HCT116 (cell line): ENCODE measurements at regions not wholly inside any gene's neighbourhood (a gene's known extent, or its start where the extent isn't known, plus 50 kb on each side); places are given as distances from the start of the nearest gene placed in this dataset.

Experiments used
- ATAC-seq: fragments of 200-7000 bp; cut with Tn5 transposase; 2 replicates; pipeline ENCODE4 v1.9.1; 2020; ENCODE audit warnings: mild to moderate bottlenecking, moderate library complexity
- BruUV-seq: library from RNA; stranded (reverse); fragments of 400-500 nt; replicated peaks from 2 replicates; lab custom pipeline; 2021; lab: Mats Ljungman, UMichigan
- CTCF ChIA-PET: fragments of 300-600 bp; sonication (Branson Sonifier 250); formaldehyde crosslinking; loops from one replicate; lab custom pipeline; 2021; ENCODE audit warnings: antibody characterized with exemption; lab: Charles Lee
- POLR2A ChIA-PET: fragments of 300-600, 350-600 bp; sonication (Branson Sonifier 250); formaldehyde crosslinking; loops from one replicate; lab custom pipeline; 2021; ENCODE audit warnings: antibody characterized with exemption; lab: Charles Lee
- RAD21 ChIA-PET, 2 experiments: fragments of 300-600 bp; sonication (Branson Sonifier 250); formaldehyde crosslinking; loops; one replicate each; lab custom pipeline; 2023; ENCODE audit warnings: low total read pairs in 2 of 2; ENCODE audit not compliant: uncharacterized antibody in 2 of 2, unreplicated experiment in 2 of 2, low non-redundant PET in 1 of 2; lab: Charles Lee
- DNase-seq: peaks from one replicate; pipeline ENCODE4 v3.0.0-alpha.2; 2010; ENCODE audit warnings: low read depth, low spot score
- H2AFZ ChIP-seq: fragments of 200-600 bp; shearing (Covaris generic), sonication (generic); 2 replicates; pipeline ENCODE4 v1.6.1; 2017; ENCODE audit warnings: low read depth, mixed run types, mixed read lengths, antibody characterized with exemption, low read length; ENCODE audit not compliant: poor library complexity, severe bottlenecking
- H3K27ac ChIP-seq: 2 replicates; pipeline ENCODE4 v1.5.1; 2012; ENCODE audit warnings: low read depth, low read length
- H3K27me3 ChIP-seq: fragments of 200-600 bp; sonication (generic); 2 replicates; pipeline ENCODE4 v1.6.1; 2016; ENCODE audit warnings: mixed run types, low read length, mixed read lengths; ENCODE audit not compliant: insufficient read depth
- H3K36me3 ChIP-seq, 2 experiments: fragments of 200-500 bp in 1 of 2; fragments of 200-600 bp in 1 of 2; sonication (Bioruptor generic) in 1 of 2; sonication (generic) in 1 of 2; 2 replicates each; pipeline versions ENCODE4 v1.5.1 to v1.6.1; 2014 to 2016; ENCODE audit warnings: low read length in 2 of 2, inconsistent platforms in 1 of 2, mixed read lengths in 1 of 2, mixed run types in 1 of 2; ENCODE audit not compliant: insufficient read depth in 2 of 2, control insufficient read depth in 1 of 2
- H3K4me1 ChIP-seq, 2 experiments: fragments of 200-600 bp in 1 of 2; sonication (generic) in 1 of 2; 2 replicates each; pipeline versions ENCODE4 v1.5.1 to v1.6.1; 2012 to 2017; ENCODE audit warnings: low read length in 2 of 2, inconsistent platforms in 1 of 2, mild to moderate bottlenecking in 1 of 2, mixed read lengths in 1 of 2, mixed run types in 1 of 2, moderate library complexity in 1 of 2; ENCODE audit not compliant: insufficient read depth in 2 of 2, control insufficient read depth in 1 of 2
- H3K4me2 ChIP-seq: fragments of 200-600 bp; sonication (generic); 2 replicates; pipeline ENCODE4 v1.6.1; 2017; ENCODE audit warnings: mixed run types, low read length, mixed read lengths
- H3K4me3 ChIP-seq, 2 experiments: fragments of 200-600 bp in 1 of 2; sonication (generic) in 1 of 2; replicated peaks in 1 of 2; 2 replicates each; pipeline ENCODE4 v1.5.1; 2011 to 2016; ENCODE audit warnings: low read length in 2 of 2, control low read depth in 1 of 2, low read depth in 1 of 2, mild to moderate bottlenecking in 1 of 2, mixed read lengths in 1 of 2, mixed run types in 1 of 2
- H3K79me2 ChIP-seq: fragments of 200-600 bp; sonication (generic); 2 replicates; pipeline ENCODE4 v1.6.1; 2017; ENCODE audit warnings: mild to moderate bottlenecking, mixed run types, low read length, moderate library complexity, mixed read lengths; ENCODE audit not compliant: insufficient read depth
- H3K9ac ChIP-seq: fragments of 200-600 bp; sonication (generic); 2 replicates; pipeline ENCODE4 v1.6.1; 2016; ENCODE audit warnings: low read length, mixed read lengths
- H3K9me2 ChIP-seq: fragments of 200-600 bp; sonication (generic), shearing (Covaris generic); 2 replicates; pipeline ENCODE4 v1.6.1; 2017; ENCODE audit warnings: mixed run types, mild to moderate bottlenecking, moderate library complexity; ENCODE audit not compliant: insufficient read depth
- H3K9me3 ChIP-seq, 2 experiments: fragments of 200-500 bp in 1 of 2; fragments of 200-600 bp in 1 of 2; sonication (Bioruptor generic) in 1 of 2; sonication (generic) in 1 of 2; 2 replicates each; pipeline ENCODE4 v1.6.1; 2014 to 2017; ENCODE audit warnings: low read length in 2 of 2, mixed read lengths in 2 of 2, inconsistent platforms in 1 of 2, low read depth in 1 of 2, mild to moderate bottlenecking in 1 of 2, mixed run types in 1 of 2, moderate library complexity in 1 of 2; ENCODE audit not compliant: control insufficient read depth in 1 of 2, insufficient read depth in 1 of 2
- H4K20me1 ChIP-seq: fragments of 200-600 bp; sonication (generic), shearing (Covaris generic); 2 replicates; pipeline ENCODE4 v1.6.1; 2017; ENCODE audit warnings: mixed run types, mild to moderate bottlenecking, moderate library complexity; ENCODE audit not compliant: insufficient read depth
- CBX3 ChIP-seq: IDR thresholded peaks from 2 replicates; pipeline ENCODE4 v1.6.1; 2012; ENCODE audit warnings: low read depth
- EGR1 ChIP-seq: IDR thresholded peaks from 2 replicates; pipeline ENCODE4 v1.6.1; 2012; ENCODE audit warnings: low read depth
- EZH2 ChIP-seq: fragments of 200-600 bp; sonication (generic); IDR thresholded peaks from 2 replicates; pipeline ENCODE4 v1.6.1; 2017; ENCODE audit warnings: antibody characterized with exemption, mixed run types
- EZH2phosphoT487 ChIP-seq: fragments of 200-600 bp; IDR thresholded peaks from 2 replicates; pipeline ENCODE4 v1.6.1; 2018; ENCODE audit warnings: antibody characterized with exemption, borderline replicate concordance
- FOSL1 ChIP-seq: IDR thresholded peaks from 2 replicates; pipeline ENCODE4 v1.6.1; 2012; ENCODE audit warnings: low read depth
- JUND ChIP-seq: IDR thresholded peaks from 2 replicates; pipeline ENCODE4 v1.6.1; 2012
- RAD21 ChIP-seq: IDR thresholded peaks from 2 replicates; pipeline ENCODE4 v1.6.1; 2012; ENCODE audit warnings: low read depth, mild to moderate bottlenecking
- SP1 ChIP-seq: IDR thresholded peaks from 2 replicates; pipeline ENCODE4 v1.6.1; 2012; ENCODE audit warnings: low read depth
- intact Hi-C: fragments of 100-400 bp; cut with micrococcal nuclease; formaldehyde crosslinking; loops from 2 replicates; pipeline ENCODE4 v1.10.0; 2022
- TF ChIP-seq, protein P1 (sequence below): IDR thresholded peaks from 2 replicates; pipeline ENCODE4 v1.6.1; 2012; ENCODE audit warnings: low read depth
- TF ChIP-seq, protein P2 (sequence below), 3 experiments: fragments of 200-600 bp in 1 of 3; sonication (generic) in 1 of 3; IDR thresholded peaks in 2 of 3; conservative IDR thresholded peaks in 1 of 3; 2 replicates each; pipeline ENCODE4 v1.5.1; 2012 to 2017; ENCODE audit warnings: low read depth in 2 of 3, low read length in 2 of 3, antibody characterized with exemption in 1 of 3, borderline replicate concordance in 1 of 3, control low read depth in 1 of 3, mild to moderate bottlenecking in 1 of 3, mixed read lengths in 1 of 3, mixed run types in 1 of 3, moderate library complexity in 1 of 3; ENCODE audit not compliant: insufficient read depth in 1 of 3
- TF ChIP-seq, protein P3 (sequence below): IDR thresholded peaks from 2 replicates; pipeline ENCODE4 v1.6.1; 2012
- TF ChIP-seq, protein P4 (sequence below): IDR thresholded peaks from 2 replicates; pipeline ENCODE4 v1.6.1; 2011; ENCODE audit warnings: mild to moderate bottlenecking, low read length, moderate library complexity; ENCODE audit not compliant: insufficient replicate concordance; ENCODE audit errors: extremely low read depth

DNA sequence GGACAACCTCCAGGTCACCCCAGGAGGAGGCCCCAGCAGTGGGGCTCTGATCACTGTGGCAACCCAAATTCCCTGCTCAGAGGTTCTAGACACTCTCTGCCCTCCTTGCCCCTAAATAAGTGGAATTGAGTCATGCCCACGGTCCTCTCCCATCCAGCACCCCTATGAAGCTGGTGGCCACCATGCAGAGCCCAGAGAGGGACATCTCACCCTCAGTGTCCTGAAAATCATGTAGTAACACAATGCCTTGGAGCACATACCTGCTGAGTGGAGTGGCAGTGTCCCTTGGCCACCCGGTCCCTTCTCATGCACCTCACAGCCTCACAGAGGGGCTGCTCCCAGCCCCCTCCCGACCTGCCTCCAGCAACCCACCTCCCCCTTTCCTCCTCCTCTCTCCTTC lies 114.3 kb upstream of the MEF2A start:
- TF ChIP-seq, protein P1, sequence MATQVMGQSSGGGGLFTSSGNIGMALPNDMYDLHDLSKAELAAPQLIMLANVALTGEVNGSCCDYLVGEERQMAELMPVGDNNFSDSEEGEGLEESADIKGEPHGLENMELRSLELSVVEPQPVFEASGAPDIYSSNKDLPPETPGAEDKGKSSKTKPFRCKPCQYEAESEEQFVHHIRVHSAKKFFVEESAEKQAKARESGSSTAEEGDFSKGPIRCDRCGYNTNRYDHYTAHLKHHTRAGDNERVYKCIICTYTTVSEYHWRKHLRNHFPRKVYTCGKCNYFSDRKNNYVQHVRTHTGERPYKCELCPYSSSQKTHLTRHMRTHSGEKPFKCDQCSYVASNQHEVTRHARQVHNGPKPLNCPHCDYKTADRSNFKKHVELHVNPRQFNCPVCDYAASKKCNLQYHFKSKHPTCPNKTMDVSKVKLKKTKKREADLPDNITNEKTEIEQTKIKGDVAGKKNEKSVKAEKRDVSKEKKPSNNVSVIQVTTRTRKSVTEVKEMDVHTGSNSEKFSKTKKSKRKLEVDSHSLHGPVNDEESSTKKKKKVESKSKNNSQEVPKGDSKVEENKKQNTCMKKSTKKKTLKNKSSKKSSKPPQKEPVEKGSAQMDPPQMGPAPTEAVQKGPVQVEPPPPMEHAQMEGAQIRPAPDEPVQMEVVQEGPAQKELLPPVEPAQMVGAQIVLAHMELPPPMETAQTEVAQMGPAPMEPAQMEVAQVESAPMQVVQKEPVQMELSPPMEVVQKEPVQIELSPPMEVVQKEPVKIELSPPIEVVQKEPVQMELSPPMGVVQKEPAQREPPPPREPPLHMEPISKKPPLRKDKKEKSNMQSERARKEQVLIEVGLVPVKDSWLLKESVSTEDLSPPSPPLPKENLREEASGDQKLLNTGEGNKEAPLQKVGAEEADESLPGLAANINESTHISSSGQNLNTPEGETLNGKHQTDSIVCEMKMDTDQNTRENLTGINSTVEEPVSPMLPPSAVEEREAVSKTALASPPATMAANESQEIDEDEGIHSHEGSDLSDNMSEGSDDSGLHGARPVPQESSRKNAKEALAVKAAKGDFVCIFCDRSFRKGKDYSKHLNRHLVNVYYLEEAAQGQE, result no peak
- TF ChIP-seq, protein P2, sequence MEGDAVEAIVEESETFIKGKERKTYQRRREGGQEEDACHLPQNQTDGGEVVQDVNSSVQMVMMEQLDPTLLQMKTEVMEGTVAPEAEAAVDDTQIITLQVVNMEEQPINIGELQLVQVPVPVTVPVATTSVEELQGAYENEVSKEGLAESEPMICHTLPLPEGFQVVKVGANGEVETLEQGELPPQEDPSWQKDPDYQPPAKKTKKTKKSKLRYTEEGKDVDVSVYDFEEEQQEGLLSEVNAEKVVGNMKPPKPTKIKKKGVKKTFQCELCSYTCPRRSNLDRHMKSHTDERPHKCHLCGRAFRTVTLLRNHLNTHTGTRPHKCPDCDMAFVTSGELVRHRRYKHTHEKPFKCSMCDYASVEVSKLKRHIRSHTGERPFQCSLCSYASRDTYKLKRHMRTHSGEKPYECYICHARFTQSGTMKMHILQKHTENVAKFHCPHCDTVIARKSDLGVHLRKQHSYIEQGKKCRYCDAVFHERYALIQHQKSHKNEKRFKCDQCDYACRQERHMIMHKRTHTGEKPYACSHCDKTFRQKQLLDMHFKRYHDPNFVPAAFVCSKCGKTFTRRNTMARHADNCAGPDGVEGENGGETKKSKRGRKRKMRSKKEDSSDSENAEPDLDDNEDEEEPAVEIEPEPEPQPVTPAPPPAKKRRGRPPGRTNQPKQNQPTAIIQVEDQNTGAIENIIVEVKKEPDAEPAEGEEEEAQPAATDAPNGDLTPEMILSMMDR (IDR thresholded peaks at IDR 0.05 in 2 of 3, conservative IDR thresholded peaks at IDR 0.05 in 1 of 3; ENCODE audit: borderline replicate concordance in 1 of 3, insufficient read depth in 1 of 3, low read depth in 2 of 3, low read length in 2 of 3), result no peak
- CTCF ChIA-PET, result no interaction called here

DNA sequence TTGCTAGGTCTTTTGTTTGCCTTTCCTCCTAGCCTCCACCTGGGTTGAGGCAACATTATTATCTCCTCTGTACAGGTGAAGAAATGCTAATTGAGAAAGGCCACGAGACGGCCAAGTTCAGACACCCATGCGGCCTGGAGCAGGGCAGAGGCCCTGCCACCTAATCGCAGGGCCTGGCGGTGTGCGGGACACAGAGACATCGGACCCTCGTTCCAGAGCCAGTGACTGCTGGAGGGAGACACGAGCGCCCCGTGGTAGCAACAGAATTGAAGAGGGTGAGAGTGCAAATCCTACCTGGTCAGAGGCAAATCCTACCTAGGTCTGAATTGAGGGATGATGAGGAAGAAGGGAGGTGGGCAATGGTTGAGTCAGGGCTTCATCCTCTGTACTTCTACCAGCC lies 113.8 kb upstream of the MEF2A start:
- ChIA-PET RAD21 (no interaction called here), CTCF (no interaction called here), POLR2A (no interaction called here)
- Histone ChIP-seq H3K9ac (no peak overlapping the region), H3K27me3 (no peaks in the 10 kb centered on the region), H3K36me3 (no peaks in the 10 kb centered on the region), H3K9me2 (no peaks in the 10 kb centered on the region), H3K9me3 (no peaks in the 10 kb centered on the region), H4K20me1 (no peaks in the 10 kb centered on the region), H3K27ac (no peak overlapping the region), H3K4me3 (no peak overlapping the region), H2AFZ (no peak overlapping the region)
- BruUV-seq, result no TSS peak
- no peak for ATAC-seq
- TF ChIP-seq EGR1, result no peak
- no peak for TF ChIP-seq CBX3
- TF ChIP-seq SP1, result no peak
- TF ChIP-seq FOSL1, result no peak
- no peak for TF ChIP-seq RAD21
- TF ChIP-seq EZH2, result no peak
- TF ChIP-seq EZH2phosphoT487, result no peak
- no peak for TF ChIP-seq JUND
- TF ChIP-seq, protein P3, sequence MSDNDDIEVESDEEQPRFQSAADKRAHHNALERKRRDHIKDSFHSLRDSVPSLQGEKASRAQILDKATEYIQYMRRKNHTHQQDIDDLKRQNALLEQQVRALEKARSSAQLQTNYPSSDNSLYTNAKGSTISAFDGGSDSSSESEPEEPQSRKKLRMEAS, result no peak
- TF ChIP-seq, protein P4, sequence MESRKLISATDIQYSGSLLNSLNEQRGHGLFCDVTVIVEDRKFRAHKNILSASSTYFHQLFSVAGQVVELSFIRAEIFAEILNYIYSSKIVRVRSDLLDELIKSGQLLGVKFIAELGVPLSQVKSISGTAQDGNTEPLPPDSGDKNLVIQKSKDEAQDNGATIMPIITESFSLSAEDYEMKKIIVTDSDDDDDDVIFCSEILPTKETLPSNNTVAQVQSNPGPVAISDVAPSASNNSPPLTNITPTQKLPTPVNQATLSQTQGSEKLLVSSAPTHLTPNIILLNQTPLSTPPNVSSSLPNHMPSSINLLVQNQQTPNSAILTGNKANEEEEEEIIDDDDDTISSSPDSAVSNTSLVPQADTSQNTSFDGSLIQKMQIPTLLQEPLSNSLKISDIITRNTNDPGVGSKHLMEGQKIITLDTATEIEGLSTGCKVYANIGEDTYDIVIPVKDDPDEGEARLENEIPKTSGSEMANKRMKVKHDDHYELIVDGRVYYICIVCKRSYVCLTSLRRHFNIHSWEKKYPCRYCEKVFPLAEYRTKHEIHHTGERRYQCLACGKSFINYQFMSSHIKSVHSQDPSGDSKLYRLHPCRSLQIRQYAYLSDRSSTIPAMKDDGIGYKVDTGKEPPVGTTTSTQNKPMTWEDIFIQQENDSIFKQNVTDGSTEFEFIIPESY, result no peak
- TF ChIP-seq, all 23 proteins: peak for 0
- Histone ChIP-seq H3K79me2 (no peaks in the 10 kb centered on the region), H3K4me1 (peaks cover 16 to 22% of the 10 kb centered on the region in 2 experiments), H3K4me2 (no peak overlapping the region)
- DNase-seq, result no peak
- intact Hi-C loops, result no loop called here

More for the DNA sequence above, 114.3 kb upstream of the MEF2A start:
- ChIA-PET RAD21 (no interaction called here), POLR2A (no interaction called here)
- no peak overlapping the region for H3K4me3 ChIP-seq
- no peak overlapping the region for H3K4me2 ChIP-seq
- H2AFZ ChIP-seq, result no peak overlapping the region
- no peaks in the 10 kb centered on the region for H3K36me3 ChIP-seq
- no peaks in the 10 kb centered on the region for H4K20me1 ChIP-seq
- H3K27me3 ChIP-seq, result no peaks in the 10 kb centered on the region
- ATAC-seq, result no peak
- no TSS peak for BruUV-seq
- H3K9me2 ChIP-seq, result no peaks in the 10 kb centered on the region
- DNase-seq, result no peak
- peaks cover 16 to 22% of the 10 kb centered on the region in 2 experiments for H3K4me1 ChIP-seq
- H3K9me3 ChIP-seq, result no peaks in the 10 kb centered on the region
- no peaks in the 10 kb centered on the region for H3K79me2 ChIP-seq
- intact Hi-C loops, result no loop called here
- H3K27ac ChIP-seq, result no peak overlapping the region
- H3K9ac ChIP-seq, result no peak overlapping the region
